Heart left ventricle (tissue), 16 donors: ENCODE measurements at regions not wholly inside any gene's neighbourhood (a gene's known extent, or its start where the extent isn't known, plus 50 kb on each side); places are given as distances from the start of the nearest gene placed in this dataset.

Experiments used
- ATAC-seq, 4 donors: fragments of 200-7000 bp; cut with Tn5 transposase; one replicate each; pipeline ENCODE4 v1.9.1; 2020 to 2022; ENCODE audit warnings: moderate library complexity in 4 of 4, mild to moderate bottlenecking in 3 of 4, moderate number of reproducible peaks in 1 of 4
- DNase-seq, 5 donors: peaks; one replicate each; pipeline ENCODE4 v3.0.0-alpha.2; 2020
- H3K27ac ChIP-seq, 12 donors: fragments of 200-600 bp; sonication (generic) in 4 of 12; one replicate each; pipeline versions ENCODE4 v1.5.0 to v1.8.0; 2016 to 2022; ENCODE audit warnings: mild to moderate bottlenecking in 2 of 12
- H3K27me3 ChIP-seq, 9 donors: fragments of 200-600 bp; sonication (generic) in 2 of 9; one replicate each; pipeline versions ENCODE4 v1.5.1 to v1.8.0; 2016 to 2022; ENCODE audit warnings: mild to moderate bottlenecking in 3 of 9
- H3K36me3 ChIP-seq, 9 donors: fragments of 200-600 bp; sonication (generic) in 2 of 9; one replicate each; pipeline versions ENCODE4 v1.5.0 to v1.8.0; 2018 to 2022; ENCODE audit warnings: mild to moderate bottlenecking in 2 of 9
- H3K4me1 ChIP-seq, 12 donors: fragments of 200-600 bp; sonication (generic) in 4 of 12; one replicate each; pipeline versions ENCODE4 v1.5.0 to v1.8.0; 2016 to 2022; ENCODE audit warnings: mild to moderate bottlenecking in 3 of 12
- H3K4me3 ChIP-seq, 12 donors: fragments of 200-600 bp; sonication (generic) in 4 of 12; one replicate each; pipeline versions ENCODE4 v1.5.0 to v1.8.0; 2017 to 2022; ENCODE audit warnings: mild to moderate bottlenecking in 9 of 12, moderate library complexity in 4 of 12
- H3K9me3 ChIP-seq, 12 donors: fragments of 200-600 bp; sonication (generic) in 4 of 12; one replicate each; pipeline versions ENCODE4 v1.5.0 to v1.8.0; 2016 to 2022; ENCODE audit warnings: mild to moderate bottlenecking in 1 of 12
- CTCF ChIP-seq, 12 donors: fragments of 200-600 bp; sonication (generic) in 4 of 12; IDR thresholded peaks; one replicate each; pipeline versions ENCODE4 v1.5.0 to v1.8.0; 2018 to 2022; ENCODE audit warnings: antibody characterized with exemption in 12 of 12, mild to moderate bottlenecking in 5 of 12
- POLR2A ChIP-seq, 2 donors: fragments of 450-650 bp; IDR thresholded peaks; one replicate each; pipeline ENCODE4 v1.6.1; 2017; ENCODE audit warnings: antibody characterized with exemption in 2 of 2, mild to moderate bottlenecking in 2 of 2, moderate library complexity in 2 of 2
- WGBS, 4 donors: extraction: QIAGEN DNeasy Blood & Tissue Kit in 2 of 4; methylation state at CpG; one replicate each; pipeline versions ENCODE4 v1.1.5 to v1.1.7; 2013 to 2018; 5-methylcytosine and 5-hydroxymethylcytosine counted together
- intact Hi-C, 10 donors: fragments of 100-400 bp; cut with DNase I; formaldehyde crosslinking; loops; one replicate each; pipeline versions ENCODE4 v1.11.1 to v1.14.2; 2022
- donor health status: ischemic (EF 13 %, LVEDD 7.1; RV severe dilation, severe dysfunction).
- donor health status: healthy with polysubstance abuse.
- donor health status: DM: no; HTN: yes; CAD: no.
- donor health status: DM: no; HTN: no; CAD: no.
- donor health status: ischemic (EF 25% LVEDD 6.9; RV normal size, moderate dysfunction).
- donor health status: ischemic (EF 25% LVEDD 5.7; RV mildly dilated, moderate dysfunction).
- donor health status: healthy.
- donor health status: DM: yes; HTN: yes; CAD: no.
- donor health status: ischemic (EF 35%, LVEDD 5.7; RV mildly dilated, moderate dysfunction).
- donor health status: nonischemic (EF 11% LVEDD 7.7; RV severe dilation, severe dysfunction).
- donor health status: DM: yes; HTN: yes; CAD: no.
- donor health status: PGD.
- donor health status: ischemic (EF 29% LVEDD 5.4; RV normal size, mild dysfunction).
- donor health status: nonischemic (EF 23%, LVEDD 6.1; RV moderate dilation, normal function).

- Histone ChIP-seq H3K4me1 (peaks cover 0 to 63% (median 32%) of the 10 kb centered on the region in 12 donors), H3K36me3 (no peaks in the 10 kb centered on the region), H3K27ac (peak overlapping the region in 9 of 12 donors; percentile 20 to 87 (median 73)), H3K27me3 (peaks cover 13 to 70% (median 49%) of the 10 kb centered on the region in 9 donors), H3K9me3 (no peaks in the 10 kb centered on the region), H3K4me3 (peak overlapping the region in 6 of 12 donors; percentile 3 to 45 (median 14))
- TF ChIP-seq POLR2A (IDR thresholded peaks at IDR 0.05) (no peak), CTCF (IDR thresholded peaks at IDR 0.05) (peak; percentile 73 to 86 (median 82))
- ATAC-seq (peak; percentile 71 to 80 (median 79)), DNase-seq (peak; percentile 77 to 87 (median 81))
- whole genome bisulfite sequencing, 4 donors: 39 to 46% (median 41%) methylated on average over 33 of the region's 33 CpGs
- intact Hi-C loops: loop anchor here (1.0 to 10.0 kb wide), 15 partner anchors 217 to 1313 kb away; partner anchors contain the start of gene HOXA9 (in 1 of the 10)
These were observed 300.4 kb upstream of the NFE2L3 start for GRCh38 chr7:25851332-25852210.

- no peaks in the 10 kb centered on the region for H3K9me3 ChIP-seq
- DNase-seq (peak in 1 of 5 donors; percentile 53), ATAC-seq (peak in 1 of 4 donors; percentile 1)
- H3K27me3 ChIP-seq: peaks cover 14 to 75% (median 55%) of the 10 kb centered on the region in 9 donors
- 6 to 23% (median 11%) methylated on average over 5 to 70 of the region's 70 CpGs for WGBS, 4 donors
- peaks cover 0 to 59% (median 28%) of the 10 kb centered on the region in 12 donors for H3K4me1 ChIP-seq
- H3K4me3 ChIP-seq: peak overlapping the region in 9 of 12 donors; percentile 1 to 45 (median 13)
- intact Hi-C loops: loop anchor here in 8 of 10 donors (2.0 to 10.0 kb wide), 10 partner anchors 218 to 1312 kb away; partner anchors contain the start of gene HOXA9 (in 1 of the 8)
- peak overlapping the region in 9 of 12 donors; percentile 4 to 86 (median 41) for H3K27ac ChIP-seq
- no peaks in the 10 kb centered on the region for H3K36me3 ChIP-seq
- no peak for TF ChIP-seq POLR2A (IDR thresholded peaks at IDR 0.05)
- no peak for TF ChIP-seq CTCF (IDR thresholded peaks at IDR 0.05)
These were observed 299.6 kb upstream of the NFE2L3 start for GRCh38 chr7:25852211-25852938.

GRCh38 chr7:25852939-25853271, 299.1 kb upstream of the NFE2L3 start:
- H3K36me3 ChIP-seq: no peaks in the 10 kb centered on the region
- peak overlapping the region in 3 of 12 donors; percentile 4 to 86 (median 83) for H3K27ac ChIP-seq
- H3K4me3 ChIP-seq: peak overlapping the region in 2 of 12 donors; percentile 3 to 45
- peaks cover 19 to 81% (median 60%) of the 10 kb centered on the region in 9 donors for H3K27me3 ChIP-seq
- no peak for DNase-seq
- TF ChIP-seq POLR2A (IDR thresholded peaks at IDR 0.05) (no peak), CTCF (IDR thresholded peaks at IDR 0.05) (no peak)
- intact Hi-C loops: loop anchor here in 8 of 10 donors (2.0 to 10.0 kb wide), 10 partner anchors 218 to 1312 kb away; partner anchors contain the start of gene HOXA9 (in 1 of the 8)
- WGBS, 4 donors: 22 to 37% (median 27%) methylated on average over 6 to 16 of the region's 16 CpGs
- ATAC-seq: no peak
- H3K9me3 ChIP-seq: no peaks in the 10 kb centered on the region
- peaks cover 0 to 58% (median 27%) of the 10 kb centered on the region in 12 donors for H3K4me1 ChIP-seq
